ENCODE measurements at regions not wholly inside any gene's neighbourhood (a gene's known extent, or its start where the extent isn't known, plus 50 kb on each side); places are given as distances from the start of the nearest gene placed in this dataset.

DNA sequence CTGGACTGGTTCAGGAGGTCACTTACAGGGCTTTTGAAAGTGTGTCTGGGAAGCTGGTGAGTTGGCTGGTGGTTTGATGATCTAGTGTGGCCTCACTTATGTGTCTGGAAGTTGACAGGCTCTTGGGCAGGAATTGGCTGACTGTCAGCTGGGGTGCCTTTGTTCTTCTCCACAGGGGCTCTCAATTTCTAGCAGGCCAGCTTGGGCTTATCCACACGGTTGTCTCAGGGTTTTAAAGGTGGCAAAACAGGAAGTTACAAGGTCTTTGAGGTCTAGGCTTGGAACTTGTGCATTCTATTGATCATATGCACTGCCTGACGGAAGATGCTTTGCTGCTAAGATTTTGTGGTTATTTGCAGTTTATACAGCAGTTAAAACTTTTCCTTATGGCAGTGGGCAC lies 52.0 kb upstream of the CELF4 start:
- Histone ChIP-seq H3K4me1 (ENCODE audit: insufficient read depth, low read length, severe bottlenecking) (no peaks in the 10 kb centered on the region), H3K4me2 (ENCODE audit: low read length) (no peak overlapping the region), H2AFZ (ENCODE audit: low read length) (no peak overlapping the region), H3K4me3 (ENCODE audit: low read depth, low read length, poor library complexity, severe bottlenecking) (no peak overlapping the region), H3K9me2 (ENCODE audit: low read depth, low read length) (no peaks in the 10 kb centered on the region), H4K20me1 (ENCODE audit: insufficient read depth, low read length) (no peaks in the 10 kb centered on the region), H3K79me2 (ENCODE audit: insufficient read depth, low read length) (no peaks in the 10 kb centered on the region), H3K9me3 (ENCODE audit: low read length) (no peaks in the 10 kb centered on the region), H3K9ac (ENCODE audit: low read length) (no peak overlapping the region), H3K36me3 (ENCODE audit: insufficient read depth, low read length) (no peaks in the 10 kb centered on the region), H3F3A (ENCODE audit: insufficient read depth, low read length) (no peaks in the 10 kb centered on the region), H3K27me3 (ENCODE audit: insufficient read depth, low read length) (no peaks in the 10 kb centered on the region), H3K27ac (ENCODE audit: low read depth, low read length, poor library complexity, severe bottlenecking) (no peak overlapping the region)
- TF ChIP-seq, protein P1, sequence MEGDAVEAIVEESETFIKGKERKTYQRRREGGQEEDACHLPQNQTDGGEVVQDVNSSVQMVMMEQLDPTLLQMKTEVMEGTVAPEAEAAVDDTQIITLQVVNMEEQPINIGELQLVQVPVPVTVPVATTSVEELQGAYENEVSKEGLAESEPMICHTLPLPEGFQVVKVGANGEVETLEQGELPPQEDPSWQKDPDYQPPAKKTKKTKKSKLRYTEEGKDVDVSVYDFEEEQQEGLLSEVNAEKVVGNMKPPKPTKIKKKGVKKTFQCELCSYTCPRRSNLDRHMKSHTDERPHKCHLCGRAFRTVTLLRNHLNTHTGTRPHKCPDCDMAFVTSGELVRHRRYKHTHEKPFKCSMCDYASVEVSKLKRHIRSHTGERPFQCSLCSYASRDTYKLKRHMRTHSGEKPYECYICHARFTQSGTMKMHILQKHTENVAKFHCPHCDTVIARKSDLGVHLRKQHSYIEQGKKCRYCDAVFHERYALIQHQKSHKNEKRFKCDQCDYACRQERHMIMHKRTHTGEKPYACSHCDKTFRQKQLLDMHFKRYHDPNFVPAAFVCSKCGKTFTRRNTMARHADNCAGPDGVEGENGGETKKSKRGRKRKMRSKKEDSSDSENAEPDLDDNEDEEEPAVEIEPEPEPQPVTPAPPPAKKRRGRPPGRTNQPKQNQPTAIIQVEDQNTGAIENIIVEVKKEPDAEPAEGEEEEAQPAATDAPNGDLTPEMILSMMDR (IDR thresholded peaks at IDR 0.05; ENCODE audit: low read length), result no peak
- no peak for TF ChIP-seq EZH2 (IDR thresholded peaks at IDR 0.05; ENCODE audit: borderline replicate concordance, low read length)
